Right lobe of liver (tissue), 4 donors: ENCODE measurements at regions not wholly inside any gene's neighbourhood (a gene's known extent, or its start where the extent isn't known, plus 50 kb on each side); places are given as distances from the start of the nearest gene placed in this dataset.

Source experiments
- POLR2A ChIP-seq: fragments of 450-650 bp; IDR thresholded peaks from one replicate; pipeline ENCODE4 v1.6.1; 2017; ENCODE audit warnings: antibody characterized with exemption, mild to moderate bottlenecking
- TF ChIP-seq, protein P1 (sequence below), 4 donors: fragments of 200-600 bp in 3 of 4; fragments of 450-650 bp in 1 of 4; IDR thresholded peaks; one replicate each; pipeline versions ENCODE4 v1.5.1 to v1.8.0; 2016 to 2022; ENCODE audit warnings: antibody characterized with exemption in 4 of 4, mild to moderate bottlenecking in 2 of 4
- donor health status: DM: no; HTN: no; CAD: no.
- donor health status: DM: no; HTN: no; CAD: no.
- donor health status: DM: no; HTN: yes; CAD: no.

DNA sequence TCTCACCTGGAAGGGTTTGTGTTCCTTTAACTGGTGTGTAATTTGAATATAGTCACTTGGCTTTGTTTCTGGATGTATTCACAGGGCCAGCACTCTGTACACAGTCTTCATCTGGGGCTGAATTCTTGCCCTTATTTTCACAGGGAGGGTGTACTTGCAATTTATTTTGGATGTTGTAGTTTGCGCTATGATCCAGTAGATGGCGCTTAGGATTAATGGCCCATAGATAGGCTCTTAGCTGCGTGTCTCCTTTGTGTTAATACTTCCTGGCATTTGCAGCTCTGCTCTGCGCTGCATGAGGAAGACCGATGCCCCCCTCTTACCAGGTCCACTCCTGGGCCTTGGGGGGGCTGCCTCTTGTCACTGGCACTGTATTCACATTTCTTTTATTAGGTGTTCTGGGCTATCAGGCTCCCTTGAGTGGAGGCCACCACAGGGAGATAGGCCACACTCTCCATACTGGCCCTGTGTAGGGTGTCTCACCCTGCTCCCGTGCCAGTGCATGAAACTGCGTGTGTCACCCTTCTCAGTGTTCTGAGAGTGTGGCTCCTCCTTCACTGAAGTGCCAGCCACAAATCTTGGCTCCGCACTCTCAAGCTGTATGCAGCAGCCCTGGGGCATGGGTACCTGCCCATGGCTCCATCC is 562.2 kb downstream of the ZIC3 start:
- TF ChIP-seq, protein P1, sequence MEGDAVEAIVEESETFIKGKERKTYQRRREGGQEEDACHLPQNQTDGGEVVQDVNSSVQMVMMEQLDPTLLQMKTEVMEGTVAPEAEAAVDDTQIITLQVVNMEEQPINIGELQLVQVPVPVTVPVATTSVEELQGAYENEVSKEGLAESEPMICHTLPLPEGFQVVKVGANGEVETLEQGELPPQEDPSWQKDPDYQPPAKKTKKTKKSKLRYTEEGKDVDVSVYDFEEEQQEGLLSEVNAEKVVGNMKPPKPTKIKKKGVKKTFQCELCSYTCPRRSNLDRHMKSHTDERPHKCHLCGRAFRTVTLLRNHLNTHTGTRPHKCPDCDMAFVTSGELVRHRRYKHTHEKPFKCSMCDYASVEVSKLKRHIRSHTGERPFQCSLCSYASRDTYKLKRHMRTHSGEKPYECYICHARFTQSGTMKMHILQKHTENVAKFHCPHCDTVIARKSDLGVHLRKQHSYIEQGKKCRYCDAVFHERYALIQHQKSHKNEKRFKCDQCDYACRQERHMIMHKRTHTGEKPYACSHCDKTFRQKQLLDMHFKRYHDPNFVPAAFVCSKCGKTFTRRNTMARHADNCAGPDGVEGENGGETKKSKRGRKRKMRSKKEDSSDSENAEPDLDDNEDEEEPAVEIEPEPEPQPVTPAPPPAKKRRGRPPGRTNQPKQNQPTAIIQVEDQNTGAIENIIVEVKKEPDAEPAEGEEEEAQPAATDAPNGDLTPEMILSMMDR (IDR thresholded peaks at IDR 0.05): peak; percentile 30 to 76 (median 64)
- no peak for TF ChIP-seq POLR2A
